ENCODE measurements at regions not wholly inside any gene's neighbourhood (a gene's known extent, or its start where the extent isn't known, plus 50 kb on each side); places are given as distances from the start of the nearest gene placed in this dataset.
"Not testable (repeated sequence)": the region's sequence is repeated elsewhere in the genome, so short reads cannot be mapped to it uniquely, and the experiment has no call there.

DNA sequence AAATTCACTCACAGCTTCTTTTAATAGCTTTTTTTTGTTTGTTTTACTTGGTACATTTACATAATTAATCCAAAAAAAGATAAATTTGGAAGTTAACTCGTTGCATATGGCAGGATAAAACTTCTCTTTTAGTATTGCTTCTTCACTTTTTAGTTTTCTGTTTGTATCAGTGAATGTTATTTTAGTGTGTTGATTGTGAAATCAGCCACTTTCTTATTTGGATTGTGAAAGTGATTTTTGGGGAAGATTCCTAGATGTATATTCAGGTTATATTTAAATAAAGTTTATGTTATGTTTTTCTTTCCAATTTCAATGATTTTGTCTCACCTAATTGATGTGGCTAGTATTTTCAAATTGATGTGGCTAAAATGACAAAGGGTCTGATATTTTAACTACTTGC is 693.9 kb upstream of the MGAT4C start:
- Histone ChIP-seq H3K36me3 (ENCODE audit: control insufficient read depth, low read depth, low read length) (no peaks in the 10 kb centered on the region), H3K4me1 (ENCODE audit: control insufficient read depth, low read depth, low read length) (peaks cover 10% of the 10 kb centered on the region), H3K9me3 (ENCODE audit: control insufficient read depth, low read depth, low read length) (no peaks in the 10 kb centered on the region), H3K4me3 (ENCODE audit: low read length) (no peak overlapping the region), H3K9ac (ENCODE audit: low read length) (no peak overlapping the region), H3K27ac (ENCODE audit: low read length) (no peak overlapping the region), H3K27me3 (ENCODE audit: control insufficient read depth, insufficient read depth, low read length) (no peaks in the 10 kb centered on the region)

DNA sequence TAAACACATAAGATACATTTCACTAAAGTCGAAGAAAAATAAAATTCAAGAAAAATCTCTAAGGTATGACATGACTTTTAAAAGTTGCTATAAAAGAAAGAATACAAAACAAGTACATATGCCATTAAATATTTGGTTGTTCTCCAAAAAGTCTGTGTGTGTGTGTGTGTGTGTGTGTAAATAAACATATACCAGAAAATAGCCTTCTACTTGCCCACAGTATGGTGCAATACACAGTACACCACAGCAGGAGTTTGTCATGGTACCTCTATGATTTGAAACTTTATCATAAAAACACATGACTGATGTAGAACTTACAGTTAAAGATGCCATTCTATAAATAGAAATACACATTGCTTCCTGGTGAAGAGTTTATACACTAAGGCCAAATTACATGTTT is 692.7 kb upstream of the MGAT4C start:
- Histone ChIP-seq H3K9ac (ENCODE audit: low read length) (no peak overlapping the region), H3K4me1 (ENCODE audit: control insufficient read depth, low read depth, low read length) (peaks cover 16% of the 10 kb centered on the region), H3K27me3 (ENCODE audit: control insufficient read depth, insufficient read depth, low read length) (no peaks in the 10 kb centered on the region), H3K36me3 (ENCODE audit: control insufficient read depth, low read depth, low read length) (no peaks in the 10 kb centered on the region), H3K9me3 (ENCODE audit: control insufficient read depth, low read depth, low read length) (no peaks in the 10 kb centered on the region), H3K4me3 (ENCODE audit: low read length) (no peak overlapping the region), H3K27ac (ENCODE audit: low read length) (no peak overlapping the region)

DNA sequence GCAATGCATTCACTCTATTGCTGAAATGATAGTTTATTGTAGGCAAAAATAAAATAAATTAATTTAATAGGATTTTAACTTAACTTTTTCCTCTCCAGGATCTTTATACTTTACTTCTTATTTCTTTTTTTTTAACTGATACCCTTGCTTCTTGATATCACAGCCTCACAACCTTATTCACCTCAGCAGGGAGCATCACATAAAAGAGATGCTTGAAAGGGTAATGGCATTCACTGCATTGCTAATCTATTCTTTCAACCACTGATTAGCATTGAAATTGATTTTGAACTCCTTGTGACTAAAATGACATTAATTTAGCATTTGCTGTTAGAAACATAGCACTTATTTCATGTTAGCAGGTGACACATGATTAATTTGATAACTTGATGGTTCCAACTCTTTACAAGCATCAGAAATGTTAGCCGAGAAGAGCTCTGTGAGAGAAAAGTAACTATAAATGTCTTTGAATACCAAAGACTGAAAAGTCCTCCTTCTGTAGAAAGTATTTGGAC is 689.5 kb upstream of the MGAT4C start:
- Histone ChIP-seq H3K9me3 (ENCODE audit: control insufficient read depth, low read depth, low read length) (no peaks in the 10 kb centered on the region), H3K9ac (ENCODE audit: low read length) (no peak overlapping the region), H3K27ac (ENCODE audit: low read length) (no peak overlapping the region), H3K27me3 (ENCODE audit: control insufficient read depth, insufficient read depth, low read length) (no peaks in the 10 kb centered on the region), H3K4me3 (ENCODE audit: low read length) (peak overlapping the region; percentile 25), H3K36me3 (ENCODE audit: control insufficient read depth, low read depth, low read length) (no peaks in the 10 kb centered on the region), H3K4me1 (ENCODE audit: control insufficient read depth, low read depth, low read length) (peaks cover 16% of the 10 kb centered on the region)

DNA sequence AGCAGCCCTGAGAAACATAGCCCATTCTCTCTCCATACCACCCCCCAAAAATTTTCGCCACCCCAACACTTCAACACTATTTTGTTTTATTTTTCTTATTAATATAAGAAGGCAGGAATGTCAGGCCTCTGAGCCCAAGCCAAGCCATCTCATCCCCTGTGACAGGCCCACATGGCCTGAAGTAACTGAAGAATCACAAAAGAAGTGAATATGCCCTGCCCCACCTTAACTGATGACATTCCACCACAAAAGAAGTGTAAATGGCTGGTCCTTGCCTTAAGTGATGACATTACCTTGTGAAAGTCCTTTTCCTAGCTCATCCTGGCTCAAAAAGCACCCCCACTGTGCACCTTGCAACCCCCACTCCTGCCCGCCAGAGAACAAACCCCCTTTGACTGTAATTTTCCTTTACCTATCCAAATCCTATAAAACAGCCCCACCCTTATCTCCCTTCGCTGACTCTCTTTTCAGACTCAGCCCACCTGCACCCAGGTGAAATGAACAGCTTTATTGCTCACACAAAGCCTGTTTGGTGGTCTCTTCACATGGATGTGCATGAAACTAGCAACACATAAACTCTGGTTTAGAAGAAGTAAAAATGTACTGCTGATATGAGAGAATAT is 688.1 kb upstream of the MGAT4C start:
- H3K9ac ChIP-seq (ENCODE audit: low read length); H3K27ac ChIP-seq (ENCODE audit: low read length); H3K4me3 ChIP-seq (ENCODE audit: low read length): not testable (repeated sequence)

DNA sequence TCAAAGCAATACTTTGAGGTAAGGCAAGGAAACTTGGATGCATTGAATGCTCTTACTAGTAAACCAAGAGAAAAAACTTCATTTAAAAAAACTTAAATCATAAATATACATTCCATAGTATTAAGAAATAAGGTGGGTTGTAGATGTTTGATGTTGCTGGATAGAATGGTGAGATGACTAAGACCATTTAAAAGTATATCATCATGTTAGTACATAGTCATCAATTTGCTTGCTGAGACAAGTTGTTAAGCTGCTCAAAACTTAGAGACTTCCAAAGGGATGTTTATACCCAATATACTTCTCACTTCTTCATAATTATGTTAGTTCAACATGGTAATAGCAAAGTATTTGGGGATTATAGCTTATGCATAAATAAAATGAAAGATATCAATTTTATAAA is 675.5 kb upstream of the MGAT4C start:
- Histone ChIP-seq H3K4me1 (ENCODE audit: control insufficient read depth, low read depth, low read length) (peaks cover 7% of the 10 kb centered on the region), H3K36me3 (ENCODE audit: control insufficient read depth, low read depth, low read length) (no peaks in the 10 kb centered on the region), H3K4me3 (ENCODE audit: low read length) (no peak overlapping the region), H3K9ac (ENCODE audit: low read length) (no peak overlapping the region), H3K27ac (ENCODE audit: low read length) (no peak overlapping the region), H3K9me3 (ENCODE audit: control insufficient read depth, low read depth, low read length) (no peaks in the 10 kb centered on the region), H3K27me3 (ENCODE audit: control insufficient read depth, insufficient read depth, low read length) (no peaks in the 10 kb centered on the region)

More for the DNA sequence above, 688.1 kb upstream of the MGAT4C start:
- H3K36me3 ChIP-seq (ENCODE audit: control insufficient read depth, low read depth, low read length); H3K27me3 ChIP-seq (ENCODE audit: control insufficient read depth, insufficient read depth, low read length); H3K9me3 ChIP-seq (ENCODE audit: control insufficient read depth, low read depth, low read length): not testable (repeated sequence)
- H3K4me1 ChIP-seq (ENCODE audit: control insufficient read depth, low read depth, low read length): peaks cover 13% of the 10 kb centered on the region

DNA sequence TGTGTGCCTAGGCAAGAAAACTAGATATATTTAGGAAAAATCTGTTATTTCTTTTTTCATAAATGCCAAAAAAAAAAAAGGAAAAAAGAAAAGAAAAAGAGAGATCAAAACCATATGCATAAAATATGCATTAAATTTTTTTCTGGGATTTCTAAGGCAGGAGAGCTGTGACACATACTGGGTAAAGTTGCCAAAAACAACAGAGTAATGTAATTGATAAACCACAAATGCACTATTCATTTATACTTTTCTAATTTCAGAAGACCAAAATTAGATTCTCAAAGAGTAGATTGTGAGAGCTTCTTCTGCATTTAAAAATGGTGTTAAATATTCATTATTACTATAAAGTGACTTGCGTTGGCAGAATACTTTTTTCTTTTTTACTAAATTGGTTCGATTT is 673.8 kb upstream of the MGAT4C start:
- H3K9me3 ChIP-seq (ENCODE audit: control insufficient read depth, low read depth, low read length): no peaks in the 10 kb centered on the region
- no peak overlapping the region for H3K4me3 ChIP-seq (ENCODE audit: low read length)
- no peaks in the 10 kb centered on the region for H3K36me3 ChIP-seq (ENCODE audit: control insufficient read depth, low read depth, low read length)
- no peaks in the 10 kb centered on the region for H3K27me3 ChIP-seq (ENCODE audit: control insufficient read depth, insufficient read depth, low read length)
- H3K9ac ChIP-seq (ENCODE audit: low read length): no peak overlapping the region
- no peak overlapping the region for H3K27ac ChIP-seq (ENCODE audit: low read length)
- peaks cover 6% of the 10 kb centered on the region for H3K4me1 ChIP-seq (ENCODE audit: control insufficient read depth, low read depth, low read length)

DNA sequence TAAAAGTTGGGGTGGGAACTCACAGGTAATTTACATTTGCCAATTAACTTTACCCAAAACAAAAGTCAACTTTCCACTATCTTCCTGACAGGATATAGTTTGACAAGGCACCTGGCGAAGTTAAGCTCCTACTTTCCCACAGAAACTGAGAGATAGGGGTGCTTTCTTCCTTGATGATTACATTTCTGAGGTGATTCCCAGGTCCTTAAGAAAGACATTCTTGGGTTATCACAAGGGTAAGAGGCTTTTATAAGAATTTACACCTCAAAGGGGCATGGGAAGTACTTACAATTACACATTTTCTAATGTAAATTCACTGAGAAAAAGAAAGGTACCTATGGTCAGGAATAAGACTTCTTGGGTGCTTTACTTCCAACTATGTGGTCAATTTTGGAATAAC is 660.9 kb upstream of the MGAT4C start:
- no peak overlapping the region for H3K9ac ChIP-seq (ENCODE audit: low read length)
- H3K36me3 ChIP-seq (ENCODE audit: control insufficient read depth, low read depth, low read length): no peaks in the 10 kb centered on the region
- H3K27ac ChIP-seq (ENCODE audit: low read length): no peak overlapping the region
- H3K4me3 ChIP-seq (ENCODE audit: low read length): no peak overlapping the region
- no peaks in the 10 kb centered on the region for H3K27me3 ChIP-seq (ENCODE audit: control insufficient read depth, insufficient read depth, low read length)
- H3K9me3 ChIP-seq (ENCODE audit: control insufficient read depth, low read depth, low read length): no peaks in the 10 kb centered on the region
- H3K4me1 ChIP-seq (ENCODE audit: control insufficient read depth, low read depth, low read length): no peaks in the 10 kb centered on the region

DNA sequence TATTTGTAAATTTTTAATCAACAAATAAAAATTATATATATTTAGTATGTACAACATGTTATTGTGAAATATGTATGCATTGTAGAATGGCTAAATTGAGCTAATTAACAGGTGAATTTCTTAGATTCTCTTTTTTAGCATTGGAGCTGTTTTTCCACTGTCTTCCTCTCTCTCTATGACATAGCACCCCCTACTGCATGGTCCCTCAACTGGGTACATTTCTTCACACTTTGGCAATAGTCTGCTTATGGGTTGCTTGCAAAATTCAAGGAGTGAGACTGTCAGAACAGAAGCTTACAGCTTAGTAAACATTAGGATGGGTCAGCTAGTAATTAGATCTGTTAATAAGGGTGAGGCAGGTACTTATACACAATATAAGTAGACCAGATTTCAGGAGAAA is 658.5 kb upstream of the MGAT4C start:
- no peaks in the 10 kb centered on the region for H3K27me3 ChIP-seq (ENCODE audit: control insufficient read depth, insufficient read depth, low read length)
- H3K27ac ChIP-seq (ENCODE audit: low read length): no peak overlapping the region
- no peaks in the 10 kb centered on the region for H3K9me3 ChIP-seq (ENCODE audit: control insufficient read depth, low read depth, low read length)
- H3K9ac ChIP-seq (ENCODE audit: low read length): no peak overlapping the region
- no peaks in the 10 kb centered on the region for H3K36me3 ChIP-seq (ENCODE audit: control insufficient read depth, low read depth, low read length)
- H3K4me1 ChIP-seq (ENCODE audit: control insufficient read depth, low read depth, low read length): no peaks in the 10 kb centered on the region
- no peak overlapping the region for H3K4me3 ChIP-seq (ENCODE audit: low read length)

DNA sequence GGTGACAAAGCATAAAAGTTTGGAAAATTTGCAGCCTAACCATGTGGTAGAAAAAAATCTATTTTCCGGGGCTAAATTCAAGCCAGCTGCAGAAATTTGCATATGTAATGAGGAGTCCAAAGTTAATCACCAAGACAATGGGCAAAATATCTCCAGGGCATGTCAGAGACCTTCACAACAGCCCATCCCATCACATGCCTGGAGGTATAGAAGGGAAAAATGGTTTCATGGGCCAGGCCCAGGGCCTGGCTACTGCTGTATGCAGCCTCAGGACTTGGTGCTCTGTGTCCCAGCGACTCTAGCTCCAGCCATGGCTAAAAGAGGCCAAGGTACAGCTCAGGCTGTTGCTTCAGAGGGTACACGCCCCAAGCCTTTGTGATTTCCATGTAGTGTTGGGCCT is 655.8 kb upstream of the MGAT4C start:
- H3K27me3 ChIP-seq (ENCODE audit: control insufficient read depth, insufficient read depth, low read length): no peaks in the 10 kb centered on the region

DNA sequence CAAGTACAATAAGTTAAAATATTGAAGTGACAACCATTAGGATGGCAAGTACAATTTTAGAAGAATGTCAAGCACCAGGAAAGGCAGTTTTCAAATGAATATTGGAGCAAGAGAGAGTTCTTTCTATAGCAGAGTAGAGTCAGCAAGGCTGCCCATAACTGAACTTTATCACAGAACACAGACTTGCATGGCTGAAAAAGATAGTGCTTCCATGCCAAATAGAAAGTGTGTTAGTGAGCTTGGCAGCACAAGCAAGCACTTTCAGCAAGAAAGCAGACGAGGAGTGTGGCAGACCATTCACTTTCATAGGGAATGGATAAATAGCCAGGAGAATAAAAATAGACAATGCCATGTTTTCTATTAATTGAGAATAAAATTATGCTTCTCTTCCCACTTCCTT is 647.0 kb upstream of the MGAT4C start:
- Histone ChIP-seq H3K9ac (ENCODE audit: low read length) (no peak overlapping the region), H3K9me3 (ENCODE audit: control insufficient read depth, low read depth, low read length) (no peaks in the 10 kb centered on the region), H3K36me3 (ENCODE audit: control insufficient read depth, low read depth, low read length) (no peaks in the 10 kb centered on the region), H3K4me3 (ENCODE audit: low read length) (no peak overlapping the region), H3K27ac (ENCODE audit: low read length) (no peak overlapping the region), H3K4me1 (ENCODE audit: control insufficient read depth, low read depth, low read length) (no peaks in the 10 kb centered on the region), H3K27me3 (ENCODE audit: control insufficient read depth, insufficient read depth, low read length) (no peaks in the 10 kb centered on the region)

More for the DNA sequence above, 655.8 kb upstream of the MGAT4C start:
- Histone ChIP-seq H3K4me3 (ENCODE audit: low read length) (no peak overlapping the region), H3K27ac (ENCODE audit: low read length) (no peak overlapping the region), H3K36me3 (ENCODE audit: control insufficient read depth, low read depth, low read length) (no peaks in the 10 kb centered on the region), H3K9me3 (ENCODE audit: control insufficient read depth, low read depth, low read length) (no peaks in the 10 kb centered on the region), H3K4me1 (ENCODE audit: control insufficient read depth, low read depth, low read length) (no peaks in the 10 kb centered on the region), H3K9ac (ENCODE audit: low read length) (no peak overlapping the region)

DNA sequence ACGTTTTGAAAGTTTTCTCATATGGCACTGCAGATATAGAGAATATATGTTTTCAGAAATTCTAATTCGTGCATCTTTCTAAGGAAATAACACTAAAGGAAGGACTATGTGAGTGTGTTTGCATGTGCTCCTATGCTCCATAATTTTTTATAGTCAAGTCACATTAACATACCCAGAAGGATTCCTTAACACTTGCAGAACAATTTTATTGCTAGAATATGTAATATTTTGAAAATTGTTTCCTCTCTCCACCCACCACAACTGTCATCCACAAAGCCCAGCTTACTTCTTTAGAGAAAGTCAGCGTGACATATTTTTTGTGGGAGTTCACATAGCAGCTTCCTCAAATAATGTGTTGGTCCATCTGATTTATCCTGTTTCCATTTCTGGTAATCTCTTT is 604.6 kb upstream of the MGAT4C start:
- Histone ChIP-seq H3K27ac (ENCODE audit: low read length) (no peak overlapping the region), H3K36me3 (ENCODE audit: control insufficient read depth, low read depth, low read length) (no peaks in the 10 kb centered on the region), H3K9ac (ENCODE audit: low read length) (no peak overlapping the region), H3K4me3 (ENCODE audit: low read length) (no peak overlapping the region), H3K4me1 (ENCODE audit: control insufficient read depth, low read depth, low read length) (no peaks in the 10 kb centered on the region), H3K27me3 (ENCODE audit: control insufficient read depth, insufficient read depth, low read length) (no peaks in the 10 kb centered on the region), H3K9me3 (ENCODE audit: control insufficient read depth, low read depth, low read length) (no peaks in the 10 kb centered on the region)

DNA sequence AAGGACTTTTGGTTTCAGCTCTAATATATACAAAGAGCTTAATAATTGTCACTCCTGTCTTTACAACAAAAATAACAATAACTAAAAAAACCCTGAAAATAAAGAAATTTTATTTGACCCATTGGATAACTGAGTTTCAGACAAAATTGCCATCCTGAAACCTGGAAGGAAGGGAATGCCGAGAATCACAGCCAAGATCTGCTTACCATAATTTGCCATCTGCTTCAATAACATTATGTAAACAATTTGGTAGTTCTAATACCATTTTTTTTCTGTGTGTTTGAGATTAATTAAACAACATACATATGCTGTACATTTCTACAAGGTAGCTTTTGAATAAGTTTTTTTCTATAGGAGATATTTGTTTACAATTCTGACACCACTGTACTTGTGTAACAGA is 596.3 kb upstream of the MGAT4C start:
- H3K36me3 ChIP-seq (ENCODE audit: control insufficient read depth, low read depth, low read length): no peaks in the 10 kb centered on the region
- no peak overlapping the region for H3K9ac ChIP-seq (ENCODE audit: low read length)
- H3K27me3 ChIP-seq (ENCODE audit: control insufficient read depth, insufficient read depth, low read length): no peaks in the 10 kb centered on the region
- no peaks in the 10 kb centered on the region for H3K9me3 ChIP-seq (ENCODE audit: control insufficient read depth, low read depth, low read length)
- no peak overlapping the region for H3K27ac ChIP-seq (ENCODE audit: low read length)
- H3K4me3 ChIP-seq (ENCODE audit: low read length): no peak overlapping the region
- no peaks in the 10 kb centered on the region for H3K4me1 ChIP-seq (ENCODE audit: control insufficient read depth, low read depth, low read length)

Measured in iPS-18a (cell line).